ENCODE measurements at regions not wholly inside any gene's neighbourhood (a gene's known extent, or its start where the extent isn't known, plus 50 kb on each side); places are given as distances from the start of the nearest gene placed in this dataset.

DNA sequence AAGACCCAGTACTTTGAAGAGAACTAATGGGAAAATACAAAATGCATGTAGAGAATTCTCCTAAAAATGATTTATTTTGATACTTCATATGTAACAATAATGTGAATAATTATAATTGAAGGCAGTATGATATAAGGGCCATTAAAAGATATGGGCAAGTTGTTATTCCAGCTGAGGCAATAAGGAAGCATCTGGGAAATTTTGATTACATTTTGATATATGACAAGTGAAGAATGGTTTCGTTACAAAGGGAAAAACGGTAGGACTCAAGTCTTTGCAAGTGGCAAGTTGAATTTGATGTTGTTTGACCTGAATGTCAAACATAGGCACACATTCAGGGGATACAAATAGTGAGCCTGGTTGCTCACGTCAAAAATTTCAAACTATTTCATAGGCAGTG is 137.9 kb upstream of the TP63 start (continued):
- TF ChIP-seq, protein P1, sequence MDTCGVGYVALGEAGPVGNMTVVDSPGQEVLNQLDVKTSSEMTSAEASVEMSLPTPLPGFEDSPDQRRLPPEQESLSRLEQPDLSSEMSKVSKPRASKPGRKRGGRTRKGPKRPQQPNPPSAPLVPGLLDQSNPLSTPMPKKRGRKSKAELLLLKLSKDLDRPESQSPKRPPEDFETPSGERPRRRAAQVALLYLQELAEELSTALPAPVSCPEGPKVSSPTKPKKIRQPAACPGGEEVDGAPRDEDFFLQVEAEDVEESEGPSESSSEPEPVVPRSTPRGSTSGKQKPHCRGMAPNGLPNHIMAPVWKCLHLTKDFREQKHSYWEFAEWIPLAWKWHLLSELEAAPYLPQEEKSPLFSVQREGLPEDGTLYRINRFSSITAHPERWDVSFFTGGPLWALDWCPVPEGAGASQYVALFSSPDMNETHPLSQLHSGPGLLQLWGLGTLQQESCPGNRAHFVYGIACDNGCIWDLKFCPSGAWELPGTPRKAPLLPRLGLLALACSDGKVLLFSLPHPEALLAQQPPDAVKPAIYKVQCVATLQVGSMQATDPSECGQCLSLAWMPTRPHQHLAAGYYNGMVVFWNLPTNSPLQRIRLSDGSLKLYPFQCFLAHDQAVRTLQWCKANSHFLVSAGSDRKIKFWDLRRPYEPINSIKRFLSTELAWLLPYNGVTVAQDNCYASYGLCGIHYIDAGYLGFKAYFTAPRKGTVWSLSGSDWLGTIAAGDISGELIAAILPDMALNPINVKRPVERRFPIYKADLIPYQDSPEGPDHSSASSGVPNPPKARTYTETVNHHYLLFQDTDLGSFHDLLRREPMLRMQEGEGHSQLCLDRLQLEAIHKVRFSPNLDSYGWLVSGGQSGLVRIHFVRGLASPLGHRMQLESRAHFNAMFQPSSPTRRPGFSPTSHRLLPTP (IDR thresholded peaks at IDR 0.05; ENCODE audit: borderline replicate concordance, extremely low read depth, insufficient read length) = no peak
- no peak for TF ChIP-seq HDAC8 (tag; IDR thresholded peaks at IDR 0.05)
- TF ChIP-seq, protein P2, sequence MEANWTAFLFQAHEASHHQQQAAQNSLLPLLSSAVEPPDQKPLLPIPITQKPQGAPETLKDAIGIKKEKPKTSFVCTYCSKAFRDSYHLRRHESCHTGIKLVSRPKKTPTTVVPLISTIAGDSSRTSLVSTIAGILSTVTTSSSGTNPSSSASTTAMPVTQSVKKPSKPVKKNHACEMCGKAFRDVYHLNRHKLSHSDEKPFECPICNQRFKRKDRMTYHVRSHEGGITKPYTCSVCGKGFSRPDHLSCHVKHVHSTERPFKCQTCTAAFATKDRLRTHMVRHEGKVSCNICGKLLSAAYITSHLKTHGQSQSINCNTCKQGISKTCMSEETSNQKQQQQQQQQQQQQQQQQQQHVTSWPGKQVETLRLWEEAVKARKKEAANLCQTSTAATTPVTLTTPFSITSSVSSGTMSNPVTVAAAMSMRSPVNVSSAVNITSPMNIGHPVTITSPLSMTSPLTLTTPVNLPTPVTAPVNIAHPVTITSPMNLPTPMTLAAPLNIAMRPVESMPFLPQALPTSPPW (CRISPR knock-in tag; IDR thresholded peaks at IDR 0.05) = no peak

DNA sequence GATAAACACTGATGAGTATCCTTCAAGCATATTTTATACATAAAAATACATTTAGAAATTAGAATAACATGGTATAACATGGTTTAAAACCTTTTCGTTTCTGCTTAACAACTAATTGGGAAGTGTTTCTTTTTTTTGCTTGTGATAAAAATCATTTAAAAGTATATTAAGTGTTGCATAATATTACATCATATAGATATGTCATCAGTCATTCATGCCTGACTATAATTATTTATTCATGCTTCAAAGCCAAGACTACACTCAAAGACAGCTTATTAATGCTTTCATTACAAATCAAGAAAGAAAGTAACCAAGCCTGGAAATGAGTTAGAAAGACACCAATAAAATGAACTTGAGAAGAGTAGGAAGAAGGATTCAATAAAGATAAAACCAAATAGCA is 136.6 kb upstream of the TP63 start:
- no peaks in the 10 kb centered on the region for H3K4me1 ChIP-seq (replicated peaks in 1 of 2; ENCODE audit: control insufficient read depth in 2 of 2, insufficient read depth in 2 of 2, low read length in 2 of 2)
- FAIRE-seq (no peak), ATAC-seq (no peak), DNase-seq (ENCODE audit: extremely low read depth in 1 of 4, low spot score in 3 of 4) (no peak)
- BruUV-seq (replicated peaks) = no TSS peak
- no peaks in the 10 kb centered on the region for H3K9me1 ChIP-seq (ENCODE audit: control insufficient read depth, insufficient read depth, low read length)
- CTCF ChIA-PET (ENCODE audit: low intra/inter-chr PET ratio) = no interaction called here
- H4K20me1 ChIP-seq (replicated peaks; ENCODE audit: control insufficient read depth, insufficient read depth, low read length) = no peaks in the 10 kb centered on the region
- no peaks in the 10 kb centered on the region for H3K9me3 ChIP-seq (replicated peaks; ENCODE audit: control insufficient read depth, insufficient read depth, low read depth, low read length)
- POLR2A ChIA-PET = no interaction called here
- H3K27me3 ChIP-seq (ENCODE audit: control insufficient read depth in 2 of 2, insufficient read depth in 2 of 2, low read length in 2 of 2) = no peaks in the 10 kb centered on the region
- intact Hi-C loops (cut with micrococcal nuclease) = no loop called here
- 0% methylated on average over 1 of the region's 1 CpG for WGBS (ENCODE audit: insufficient coverage, low coverage, missing lambda C conversion rate)
- H3K4me3 ChIP-seq = no peak overlapping the region
- H2AFZ ChIP-seq (ENCODE audit: low read depth, low read length) = no peak overlapping the region
- TF ChIP-seq COPS2 (conservative IDR thresholded peaks at IDR 0.05) (no peak), CEBPG (CRISPR knock-in tag; IDR thresholded peaks at IDR 0.05) (no peak), CEBPG (tag; conservative IDR thresholded peaks at IDR 0.05 in 1 of 2, IDR thresholded peaks at IDR 0.05 in 1 of 2) (peak; percentile 15 to 79; a peak in 2 of 4 replicates), ZNF316 (IDR thresholded peaks at IDR 0.05) (no peak)
- no peak overlapping the region for H3K4me2 ChIP-seq (ENCODE audit: insufficient read depth, low read length)
- in situ Hi-C loops (cut with MboI) = no loop called here
- H3K9ac ChIP-seq (ENCODE audit: insufficient read depth in 1 of 2, low read depth in 2 of 2, low read length in 2 of 2) = no peak overlapping the region
- no peaks in the 10 kb centered on the region for H3K36me3 ChIP-seq (ENCODE audit: control insufficient read depth, insufficient read depth, low read length)
- no peaks in the 10 kb centered on the region for H3K79me2 ChIP-seq (ENCODE audit: control insufficient read depth, insufficient read depth, low read length)
- H3K27ac ChIP-seq (ENCODE audit: extremely low read depth, low read depth, low read length) = no peak overlapping the region

Measured in K562 (cell line).